Lower leg skin (tissue), 3 donors: ENCODE measurements at regions not wholly inside any gene's neighbourhood (a gene's known extent, or its start where the extent isn't known, plus 50 kb on each side); places are given as distances from the start of the nearest gene placed in this dataset.

Experiments
- CTCF ChIP-seq, 3 donors: fragments of 450-650 bp; IDR thresholded peaks; one replicate each; pipeline ENCODE4 v1.5.1; 2016; ENCODE audit warnings: antibody characterized with exemption in 3 of 3, mild to moderate bottlenecking in 3 of 3, moderate library complexity in 2 of 3
- POLR2A ChIP-seq, 2 donors: fragments of 450-650 bp; IDR thresholded peaks; one replicate each; pipeline ENCODE4 v1.6.1; 2016 to 2017; ENCODE audit warnings: antibody characterized with exemption in 2 of 2, mild to moderate bottlenecking in 1 of 2, moderate library complexity in 1 of 2

GRCh38 chr4:111480510-111480909 lies 664.7 kb upstream of the FAM241A start:
- no peak for TF ChIP-seq POLR2A (IDR thresholded peaks at IDR 0.05)
- no peak for TF ChIP-seq CTCF (IDR thresholded peaks at IDR 0.05)
